ENCODE measurements at regions not wholly inside any gene's neighbourhood (a gene's known extent, or its start where the extent isn't known, plus 50 kb on each side); places are given as distances from the start of the nearest gene placed in this dataset.
"Not testable (repeated sequence)": the region's sequence is repeated elsewhere in the genome, so short reads cannot be mapped to it uniquely, and the experiment has no call there.

- DNase-seq (ENCODE audit: low read depth) = no peak
These were observed 143.9 kb upstream of the ZNF366 start for GRCh38 chr5:72651109-72651508.

- no peak for DNase-seq (ENCODE audit: low read depth)
These were observed 142.2 kb upstream of the ZNF366 start for GRCh38 chr5:72649449-72649848.

GRCh38 chr5:72648480-72648879, 141.3 kb upstream of the ZNF366 start:
- DNase-seq (ENCODE audit: low read depth) = no peak

GRCh38 chr5:72647806-72648205, 140.6 kb upstream of the ZNF366 start:
- no peak for DNase-seq (ENCODE audit: low read depth)

- no peak for DNase-seq (ENCODE audit: low read depth)
These were observed 139.1 kb upstream of the ZNF366 start for GRCh38 chr5:72646246-72646866.

GRCh38 chr5:72645064-72645846, 138.0 kb upstream of the ZNF366 start:
- no peak for DNase-seq (ENCODE audit: low read depth)

GRCh38 chr5:72644296-72644695, 137.1 kb upstream of the ZNF366 start:
- DNase-seq (ENCODE audit: low read depth) = no peak

GRCh38 chr5:72641164-72641563, 134.0 kb upstream of the ZNF366 start:
- no peak for DNase-seq (ENCODE audit: low read depth)

GRCh38 chr5:72637058-72637457, 129.8 kb upstream of the ZNF366 start:
- no peak for DNase-seq (ENCODE audit: low read depth)

- not testable (repeated sequence) for DNase-seq (ENCODE audit: low read depth)
These were observed 129.4 kb upstream of the ZNF366 start for GRCh38 chr5:72636565-72636964.

- no peak for DNase-seq (ENCODE audit: low read depth)
These were observed 127.2 kb upstream of the ZNF366 start for GRCh38 chr5:72634444-72634843.

- DNase-seq (ENCODE audit: low read depth) = no peak
These were observed 126.4 kb upstream of the ZNF366 start for GRCh38 chr5:72633649-72634048.

- no peak for DNase-seq (ENCODE audit: low read depth)
These were observed 125.8 kb upstream of the ZNF366 start for GRCh38 chr5:72633041-72633445.

GRCh38 chr5:72630721-72631120, 123.5 kb upstream of the ZNF366 start:
- DNase-seq (ENCODE audit: low read depth) = no peak

- DNase-seq (ENCODE audit: low read depth) = no peak
These were observed 122.9 kb upstream of the ZNF366 start for GRCh38 chr5:72630081-72630480.

GRCh38 chr5:72628771-72629371, 121.7 kb upstream of the ZNF366 start:
- DNase-seq (ENCODE audit: low read depth) = no peak

- no peak for DNase-seq (ENCODE audit: low read depth)
These were observed 118.1 kb upstream of the ZNF366 start for GRCh38 chr5:72625332-72625731.

GRCh38 chr5:72624641-72625236, 117.5 kb upstream of the ZNF366 start:
- DNase-seq (ENCODE audit: low read depth) = no peak

GRCh38 chr5:72623936-72624335, 116.7 kb upstream of the ZNF366 start:
- DNase-seq (ENCODE audit: low read depth) = no peak

GRCh38 chr5:72623323-72623722, 116.1 kb upstream of the ZNF366 start:
- no peak for DNase-seq (ENCODE audit: low read depth)

GRCh38 chr5:72622170-72622760, 115.1 kb upstream of the ZNF366 start:
- no peak for DNase-seq (ENCODE audit: low read depth)

GRCh38 chr5:72621576-72621975, 114.4 kb upstream of the ZNF366 start:
- no peak for DNase-seq (ENCODE audit: low read depth)

GRCh38 chr5:72619677-72620076, 112.5 kb upstream of the ZNF366 start:
- no peak for DNase-seq (ENCODE audit: low read depth)
